OCI-M1 (cell line): ENCODE measurements at regions not wholly inside any gene's neighbourhood (a gene's known extent, or its start where the extent isn't known, plus 50 kb on each side); places are given as distances from the start of the nearest gene placed in this dataset.

Experiments used
- DNase-seq: peaks from one replicate; lab custom pipeline; 2025; lab: John Stamatoyannopoulos, UW

DNA sequence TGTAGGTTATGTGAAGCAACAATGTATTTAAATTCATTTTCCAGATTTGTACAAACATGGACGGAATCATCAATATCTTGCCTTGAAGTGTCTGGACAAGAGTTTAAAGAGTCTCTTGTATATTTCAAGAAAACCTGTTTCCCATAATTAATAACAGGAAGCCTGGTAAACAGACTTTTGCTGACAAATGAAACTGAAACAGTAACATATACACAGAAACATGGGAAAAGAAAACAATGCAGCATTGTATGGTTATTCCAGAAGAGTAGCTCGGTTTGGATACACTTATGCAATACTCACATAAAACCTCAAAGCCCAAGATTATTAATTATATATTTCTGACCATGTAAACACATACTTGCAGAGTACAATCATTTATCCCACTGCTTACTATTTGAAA is 265.5 kb downstream of the PTPRC start:
- no peak for DNase-seq

DNA sequence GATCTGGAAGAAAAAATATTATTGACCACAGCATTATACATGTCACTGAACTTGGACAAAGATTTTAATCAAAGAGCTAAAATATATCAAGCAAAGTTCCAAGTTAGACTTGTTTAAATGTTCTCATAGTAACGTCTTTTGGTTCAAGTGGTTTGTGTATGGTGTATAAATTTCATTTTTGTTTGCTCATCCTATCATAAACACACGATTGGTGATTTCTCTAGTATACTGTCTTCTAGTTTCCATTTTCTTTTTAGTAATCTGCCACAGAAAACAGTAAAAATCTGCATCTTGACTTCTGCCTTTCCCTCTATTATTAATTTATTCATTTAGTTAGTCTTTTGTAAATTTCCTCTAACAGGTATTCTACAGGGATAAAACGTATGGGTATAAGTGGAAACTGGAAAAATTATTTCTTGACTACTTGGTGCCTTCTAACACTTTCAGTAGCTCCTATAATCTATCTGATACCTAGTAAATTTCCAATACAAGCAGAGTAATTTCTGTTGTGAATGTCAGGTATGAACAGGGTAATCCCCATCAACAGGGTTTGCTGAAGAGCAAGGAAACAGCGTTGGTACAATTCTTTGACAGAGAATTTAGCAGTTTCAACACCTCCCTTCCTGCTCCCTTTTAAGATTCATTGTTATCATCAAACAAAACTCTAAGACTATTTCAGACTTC is 268.0 kb downstream of the PTPRC start:
- peak; percentile 24 for DNase-seq

GRCh38 chr1:198907423-198907746 is 268.5 kb downstream of the PTPRC start:
- no peak for DNase-seq

- DNase-seq, result no peak
These were observed 270.2 kb downstream of the PTPRC start for GRCh38 chr1:198908995-198909394.

DNA sequence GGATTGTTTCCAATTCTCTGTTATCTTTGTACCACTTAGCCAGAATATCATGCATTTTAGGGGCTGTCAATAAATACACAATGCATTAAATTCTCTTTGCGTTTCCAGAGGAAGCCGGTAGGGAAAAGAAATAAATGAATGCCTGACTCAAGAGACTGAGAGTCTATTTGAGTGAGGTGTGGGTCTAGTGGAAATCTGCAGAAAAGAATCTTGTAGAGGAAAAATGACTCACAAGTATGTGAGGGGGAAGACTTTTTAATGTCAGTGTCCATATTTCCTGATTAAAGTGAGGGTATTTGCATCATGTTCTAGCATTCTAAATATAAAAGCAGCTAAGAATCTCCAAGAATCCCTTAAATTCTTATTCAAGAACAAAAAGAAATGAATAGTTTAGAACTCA is 271.1 kb downstream of the PTPRC start:
- no peak for DNase-seq

- DNase-seq, result no peak
These were observed 272.0 kb downstream of the PTPRC start for GRCh38 chr1:198910816-198911215.

DNA sequence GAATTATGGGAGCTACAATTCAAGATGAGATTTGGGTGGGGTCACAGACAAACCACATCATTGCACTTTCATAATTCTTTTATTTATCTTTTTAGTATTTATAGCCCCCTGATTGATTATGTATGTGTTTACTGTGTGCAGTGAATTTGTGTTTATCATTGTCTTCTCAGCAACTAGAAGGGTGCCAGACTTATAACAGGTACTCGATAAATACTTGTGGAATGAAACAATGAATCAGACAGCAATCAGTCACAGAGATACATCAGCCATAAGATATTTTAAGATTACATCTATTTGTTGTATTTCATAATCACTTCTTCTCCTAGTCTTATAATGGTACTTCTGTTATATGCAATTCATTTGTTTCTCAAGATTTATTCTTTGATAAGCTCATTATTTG is 273.2 kb downstream of the PTPRC start:
- DNase-seq, result no peak

DNA sequence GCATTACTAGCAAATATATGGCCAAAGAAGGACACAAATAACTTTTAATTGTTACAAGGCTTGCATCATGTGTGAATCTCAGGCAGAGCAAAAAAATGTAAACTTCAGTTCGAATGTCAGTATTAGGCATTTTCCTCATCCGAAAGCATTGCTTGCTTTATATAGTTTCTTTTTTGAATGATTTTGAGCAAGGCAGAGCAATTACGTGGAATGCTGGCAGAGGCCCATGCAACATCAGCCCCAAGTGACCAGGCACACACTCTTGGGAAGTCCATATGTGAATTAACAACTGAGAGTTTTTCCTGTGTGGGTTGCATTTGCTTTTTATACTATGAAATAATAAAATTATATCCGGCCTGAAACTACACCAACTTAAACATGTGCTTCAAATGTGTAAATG is 274.8 kb downstream of the PTPRC start:
- DNase-seq, result no peak

DNA sequence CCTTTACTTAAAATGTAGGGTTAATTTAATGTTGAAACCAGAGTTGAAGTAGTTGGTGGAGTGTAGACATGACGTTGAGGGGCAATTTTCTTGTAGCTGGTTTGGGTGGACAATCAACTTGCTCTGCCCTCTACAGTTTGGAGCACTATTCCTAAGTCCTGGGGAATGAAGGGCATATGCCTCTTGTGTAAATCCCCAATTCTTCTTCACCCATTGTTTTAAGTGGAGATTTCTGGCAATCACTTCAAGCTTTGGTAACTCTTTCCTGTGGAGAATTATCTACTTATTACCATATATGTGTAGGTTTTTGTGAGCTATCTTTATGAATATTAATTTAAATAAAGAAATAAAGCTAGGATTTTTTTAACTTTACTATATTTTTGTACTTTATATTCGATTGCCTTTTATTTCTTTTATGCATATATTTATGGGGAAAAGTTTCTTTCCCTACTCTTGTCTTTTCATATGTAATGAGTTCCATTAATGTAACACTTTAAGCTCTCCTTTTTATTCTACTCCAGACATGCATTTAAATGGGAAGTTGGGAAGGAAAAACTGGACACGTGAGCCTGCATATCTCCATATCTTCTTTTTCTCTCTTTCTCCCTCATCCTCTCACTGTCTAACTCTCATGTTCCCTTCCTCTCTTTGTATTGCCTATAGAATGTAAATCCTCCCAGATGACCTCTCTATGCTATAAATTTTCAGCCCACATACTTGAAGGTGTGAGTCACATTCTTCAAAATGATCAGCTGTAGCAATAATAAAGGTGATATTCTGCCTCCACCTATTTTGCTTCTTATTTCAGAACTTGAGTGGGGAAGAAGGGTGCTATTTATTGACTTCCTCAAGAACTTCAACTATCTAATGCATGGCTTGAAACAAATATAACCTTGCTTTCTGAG is 276.7 kb downstream of the PTPRC start:
- no peak for DNase-seq

GRCh38 chr1:198917226-198917625 is 278.4 kb downstream of the PTPRC start:
- no peak for DNase-seq

GRCh38 chr1:198918920-198919319 is 280.1 kb downstream of the PTPRC start:
- no peak for DNase-seq

GRCh38 chr1:198919667-198920398 is 281.0 kb downstream of the PTPRC start:
- peak; percentile 45 for DNase-seq

DNA sequence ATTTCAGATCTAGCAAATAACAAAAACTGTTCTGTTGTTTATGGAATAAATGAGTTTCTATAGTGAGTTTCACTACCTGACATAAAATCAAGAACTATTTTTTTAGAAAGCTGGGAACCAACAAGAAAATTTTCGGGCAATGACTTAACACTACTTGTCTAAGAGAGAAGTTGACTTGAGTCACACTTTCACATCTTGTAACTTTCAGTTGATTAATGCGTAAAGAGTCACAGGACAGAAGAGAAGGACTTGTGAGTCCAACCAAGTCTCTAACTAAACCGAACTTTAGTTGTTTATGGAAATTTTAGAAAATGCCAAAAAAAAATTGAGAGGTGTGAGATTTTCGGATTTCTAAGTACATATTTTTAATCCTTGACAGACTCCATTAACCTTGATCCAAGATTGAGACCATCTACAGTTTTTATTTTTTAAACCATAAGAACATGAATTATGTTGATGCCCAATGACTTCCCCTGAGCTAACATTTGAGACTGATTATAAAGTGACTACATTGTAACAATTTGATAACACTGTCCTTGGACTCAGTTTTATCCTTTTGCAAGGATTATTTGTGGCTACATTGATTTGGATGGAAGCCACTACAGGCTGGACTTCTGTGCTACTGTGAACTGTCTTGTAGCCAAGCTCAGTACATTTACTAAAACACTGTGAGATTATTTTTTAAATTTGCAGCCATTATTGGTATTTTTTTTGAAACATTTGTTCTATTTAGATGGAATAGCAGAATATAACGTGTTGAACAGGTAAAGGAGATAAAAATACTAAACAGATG is 284.0 kb downstream of the PTPRC start:
- DNase-seq, result no peak

GRCh38 chr1:198923993-198924392 is 285.2 kb downstream of the PTPRC start:
- no peak for DNase-seq

GRCh38 chr1:198925567-198925966 is 286.7 kb downstream of the PTPRC start:
- DNase-seq, result no peak

- DNase-seq, result no peak
These were observed 288.3 kb downstream of the PTPRC start for GRCh38 chr1:198927129-198927528.

GRCh38 chr1:198929111-198929604 is 290.3 kb downstream of the PTPRC start:
- peak; percentile 56 for DNase-seq

DNA sequence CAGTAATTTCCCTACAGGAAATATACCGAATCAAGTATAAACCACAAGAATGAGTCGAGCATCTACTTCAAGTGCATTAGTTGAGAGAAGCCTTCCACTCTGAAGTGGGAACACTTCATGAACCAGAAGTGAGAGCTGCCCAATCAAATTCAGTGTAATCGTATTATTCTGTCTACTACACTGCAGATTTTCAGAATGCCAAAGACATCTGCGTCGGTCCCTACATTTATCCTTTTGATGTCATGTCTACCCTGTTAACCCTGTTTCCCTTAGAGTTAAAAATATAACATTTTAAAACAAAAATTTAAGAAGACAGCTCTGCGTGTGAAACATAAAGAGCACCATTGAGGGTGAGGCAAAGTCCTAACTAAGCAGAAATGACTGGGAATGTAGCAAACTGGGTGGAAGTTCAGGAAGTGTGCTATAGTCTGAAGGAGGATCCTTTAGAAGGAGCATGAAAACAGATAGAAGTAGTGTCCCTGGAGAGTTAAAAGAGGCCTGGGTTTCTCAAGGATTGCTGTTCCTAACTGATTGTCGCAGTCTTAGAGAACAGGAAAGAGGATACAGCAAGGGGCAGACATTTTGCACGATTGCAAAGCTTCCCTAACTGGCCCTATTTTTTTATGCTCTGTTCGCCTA is 291.2 kb downstream of the PTPRC start:
- DNase-seq, result peak; percentile 84

DNA sequence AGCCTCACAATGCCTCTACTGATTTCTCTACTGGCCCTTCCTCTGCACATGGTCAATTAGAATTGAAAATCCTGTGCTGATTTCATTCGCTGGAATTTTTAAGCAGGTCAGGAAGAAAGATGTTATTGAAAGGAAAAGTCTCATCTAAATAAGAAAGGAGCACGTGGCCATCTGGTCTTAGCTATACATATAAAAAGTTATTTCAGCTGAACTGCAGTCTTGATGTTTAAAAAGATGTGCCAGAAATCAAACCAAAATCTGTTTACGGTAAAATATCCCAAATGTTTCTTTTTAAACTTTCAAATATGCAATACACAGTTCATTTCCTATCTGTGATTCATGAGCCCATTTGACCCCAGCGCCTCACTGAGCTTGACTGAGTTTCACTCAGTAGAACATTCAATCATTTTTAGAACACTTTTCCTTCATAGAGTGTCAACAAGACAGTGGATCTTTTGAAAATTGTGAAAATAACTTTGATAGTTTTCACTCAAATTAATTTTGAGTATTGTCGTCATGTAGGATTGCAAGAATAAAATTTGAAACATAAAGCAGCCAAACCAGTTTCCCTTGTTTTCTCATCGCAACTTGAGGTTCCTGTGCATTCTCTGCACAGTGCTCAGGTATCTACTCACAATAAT is 293.6 kb downstream of the PTPRC start:
- DNase-seq, result peak; percentile 77

DNA sequence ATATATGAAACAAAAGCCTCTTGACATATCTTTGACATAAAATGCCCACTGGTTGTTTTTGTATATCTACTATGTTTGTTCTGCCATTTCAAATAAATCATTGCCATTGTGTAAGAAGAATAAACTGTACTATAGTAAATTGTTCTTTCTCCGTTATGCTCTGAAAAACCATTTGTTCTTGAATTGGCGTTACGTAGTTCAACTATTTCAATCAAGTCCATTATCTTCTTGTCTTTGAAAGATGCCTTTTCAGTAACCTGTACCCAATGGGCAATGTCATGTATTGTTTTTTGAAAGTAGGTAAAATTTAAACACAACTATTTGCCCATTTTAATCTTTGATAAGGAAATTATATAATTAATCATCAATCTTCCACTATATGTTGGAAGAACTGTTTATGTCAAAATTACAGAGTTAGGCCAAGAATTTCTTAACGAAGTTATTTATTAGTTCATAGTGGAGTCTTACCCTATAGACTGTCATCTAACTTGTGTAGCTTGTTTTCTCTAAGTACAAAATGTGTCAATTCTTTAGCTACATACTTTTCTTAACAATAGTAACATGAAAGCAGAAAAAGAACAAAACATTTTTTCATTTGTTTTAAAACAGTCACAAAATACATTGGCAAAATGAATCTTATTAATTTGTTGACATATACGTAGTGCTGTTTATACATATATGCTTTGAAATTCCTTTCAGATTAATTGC is 294.8 kb downstream of the PTPRC start:
- peak; percentile 75 for DNase-seq
